Ammon's horn (tissue), 1 donor: ENCODE measurements at regions not wholly inside any gene's neighbourhood (a gene's known extent, or its start where the extent isn't known, plus 50 kb on each side); places are given as distances from the start of the nearest gene placed in this dataset.
"Not testable (repeated sequence)": the region's sequence is repeated elsewhere in the genome, so short reads cannot be mapped to it uniquely, and the experiment has no call there.

Experiments
- DNase-seq: peaks from one replicate; pipeline ENCODE4 v3.0.0-alpha.2; 2016; ENCODE audit warnings: low spot score

- no peak for DNase-seq
Observed at GRCh38 chr3:159458010-159458409, 530.6 kb upstream of the IL12A start.

- DNase-seq = no peak
Observed at GRCh38 chr3:159458982-159459381, 529.7 kb upstream of the IL12A start.

- no peak for DNase-seq
Observed at GRCh38 chr3:159472611-159473010, 516.0 kb upstream of the IL12A start.

DNA sequence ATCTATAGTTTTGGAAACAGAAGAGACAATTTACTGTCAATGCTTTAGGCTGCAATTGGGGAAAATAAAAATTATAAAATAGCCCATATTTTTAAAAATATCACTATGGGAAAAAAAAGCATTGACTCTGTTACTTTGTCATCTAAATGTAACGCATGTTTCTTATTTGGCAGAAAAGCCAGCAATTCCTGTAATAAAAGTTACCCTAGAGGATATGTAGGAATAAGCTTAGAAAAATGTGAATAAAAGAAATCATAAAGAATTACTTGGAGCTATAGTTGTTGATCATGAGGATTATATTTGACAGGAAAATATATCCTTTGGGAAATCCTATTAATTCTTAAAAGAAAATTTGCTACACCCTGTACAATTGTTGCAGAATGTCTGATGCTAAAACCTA lies 515.4 kb upstream of the IL12A start:
- no peak for DNase-seq

- no peak for DNase-seq
Observed at GRCh38 chr3:159480046-159480445, 508.6 kb upstream of the IL12A start.

DNA sequence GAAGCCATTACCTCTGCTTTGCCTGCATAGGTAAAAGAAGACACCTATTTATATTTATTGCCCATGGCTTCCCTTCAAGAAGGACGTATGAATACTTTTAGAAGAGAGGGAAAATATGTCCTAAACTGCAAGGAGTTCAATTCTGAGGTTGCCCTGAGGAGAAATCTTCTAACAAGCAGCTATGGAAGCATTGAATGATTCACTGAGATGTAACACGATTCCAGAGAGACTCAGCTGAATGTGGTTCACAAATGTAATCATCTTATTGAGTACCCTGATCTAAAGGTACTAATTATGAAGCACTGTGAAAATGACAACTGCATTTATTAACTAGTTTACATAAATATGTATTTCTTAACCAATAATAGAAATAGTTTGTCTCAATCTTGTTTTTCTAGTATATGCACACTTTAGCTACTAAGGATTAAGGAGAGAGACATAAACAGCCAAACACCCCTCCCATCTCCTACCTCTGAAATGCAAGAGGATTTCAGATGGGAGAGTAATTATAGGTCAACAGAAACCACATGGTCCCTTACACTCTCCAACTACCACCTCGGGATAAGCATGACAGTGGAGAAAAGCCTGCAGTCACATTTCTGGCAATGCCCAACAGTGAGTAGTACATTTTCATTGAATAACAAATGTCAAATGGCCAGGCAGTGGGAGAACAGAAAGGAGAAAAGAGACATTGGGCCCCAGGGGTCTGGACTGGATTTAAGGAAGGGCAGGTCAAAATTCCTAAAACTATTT lies 506.2 kb upstream of the IL12A start:
- DNase-seq = no peak

- DNase-seq = no peak
Observed at GRCh38 chr3:159482994-159483367, 505.7 kb upstream of the IL12A start.

- no peak for DNase-seq
Observed at GRCh38 chr3:159486580-159486979, 502.1 kb upstream of the IL12A start.

DNA sequence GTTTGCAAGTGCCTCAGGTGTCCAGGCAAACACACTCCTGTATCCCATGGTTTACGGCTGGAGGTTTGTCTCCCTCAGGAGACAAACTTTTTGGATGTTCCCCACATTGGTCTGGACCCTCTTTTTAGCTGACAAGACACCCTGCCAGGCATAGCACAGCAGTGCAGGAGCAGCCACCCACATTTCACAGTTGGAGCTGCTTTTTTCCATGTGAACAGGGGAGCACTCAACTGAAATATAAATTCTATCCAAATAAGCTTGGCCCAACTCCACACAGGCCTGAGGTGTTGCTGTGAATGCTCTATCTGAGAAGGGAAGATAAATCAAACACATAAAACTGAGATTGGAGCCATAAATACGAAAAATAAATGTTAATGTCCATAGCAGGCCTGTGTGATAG lies 501.3 kb upstream of the IL12A start:
- DNase-seq = peak; percentile 25

DNA sequence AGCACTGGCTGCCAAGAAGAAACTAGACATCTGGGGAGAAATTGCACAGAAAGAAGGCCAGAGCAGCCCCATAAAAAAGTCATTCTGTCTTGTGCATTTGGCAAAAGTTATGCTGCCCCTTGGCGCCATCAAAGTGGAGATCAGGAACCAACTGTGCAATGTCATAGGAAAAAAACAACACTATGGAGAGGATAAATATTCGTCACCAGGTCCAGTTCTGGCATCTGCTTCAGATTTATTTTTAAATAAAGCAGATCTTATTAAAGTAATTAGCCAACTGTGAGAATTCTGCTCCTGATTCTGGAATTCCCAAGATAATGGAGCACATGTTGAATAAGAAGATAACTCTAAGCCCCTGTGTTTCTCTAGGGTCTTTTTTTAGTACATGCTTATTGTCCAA lies 500.0 kb upstream of the IL12A start:
- no peak for DNase-seq

DNA sequence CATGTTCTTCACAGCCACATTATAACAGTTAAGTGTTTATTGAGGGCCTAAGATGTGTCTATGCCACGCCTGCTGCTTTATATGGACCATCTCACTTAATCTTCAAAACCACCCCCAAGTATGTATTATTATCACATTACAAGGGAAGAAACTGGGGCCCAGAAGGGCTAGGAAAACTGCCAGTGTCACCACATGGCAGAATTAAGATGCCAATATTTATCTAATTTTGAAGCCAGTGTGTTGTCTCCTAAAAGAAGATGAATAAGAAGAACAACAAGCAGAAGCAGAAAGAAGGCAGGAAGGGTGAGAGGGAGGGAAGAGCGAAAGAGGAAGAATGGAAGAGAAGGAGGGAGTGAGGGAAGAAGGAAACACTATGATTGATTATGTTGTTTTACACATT lies 491.3 kb upstream of the IL12A start:
- no peak for DNase-seq

- no peak for DNase-seq
Observed at GRCh38 chr3:159499031-159499793, 489.4 kb upstream of the IL12A start.

GRCh38 chr3:159501029-159501428 lies 487.6 kb upstream of the IL12A start:
- no peak for DNase-seq

- DNase-seq = no peak
Observed at GRCh38 chr3:159502986-159503385, 485.6 kb upstream of the IL12A start.

DNA sequence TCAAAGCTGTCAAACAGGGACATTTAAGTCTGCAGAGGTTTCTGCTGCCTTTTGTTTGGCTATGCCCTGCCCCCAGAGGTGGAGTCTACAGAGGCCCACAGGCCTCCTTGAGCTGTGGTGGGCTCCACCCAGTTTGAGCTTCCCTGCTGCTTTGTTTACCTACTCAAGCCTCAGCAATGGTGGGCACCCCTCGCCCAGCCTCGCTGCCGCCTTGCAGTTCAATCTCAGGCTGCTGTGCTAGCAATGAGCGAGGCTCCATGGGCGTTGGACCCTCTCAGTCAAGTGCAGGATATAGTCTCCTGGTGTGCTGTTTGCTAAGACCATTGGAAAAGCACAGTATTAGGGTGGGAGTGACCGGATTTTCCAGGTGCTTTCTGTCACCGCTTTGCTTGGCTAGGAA lies 477.6 kb upstream of the IL12A start:
- DNase-seq = not testable (repeated sequence)

DNA sequence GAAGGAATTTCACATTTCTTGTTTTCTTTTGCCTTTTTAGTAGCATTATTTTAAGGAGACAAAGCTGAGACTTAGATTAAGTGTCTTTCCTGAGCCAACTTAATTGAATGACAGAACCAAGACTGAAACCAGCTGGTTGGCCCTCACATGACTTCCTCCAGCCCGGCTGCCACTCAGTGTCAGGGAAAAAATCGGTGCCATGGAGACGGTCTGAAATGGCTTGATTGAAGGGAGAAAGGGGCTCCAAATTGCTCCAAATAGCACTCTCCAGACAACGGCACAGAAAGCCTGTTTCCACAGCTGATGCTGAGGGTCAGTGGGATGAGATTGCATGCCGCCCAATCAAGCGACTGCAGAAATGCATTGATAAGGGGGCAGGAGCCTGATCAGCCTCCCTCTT lies 475.2 kb upstream of the IL12A start:
- no peak for DNase-seq

DNA sequence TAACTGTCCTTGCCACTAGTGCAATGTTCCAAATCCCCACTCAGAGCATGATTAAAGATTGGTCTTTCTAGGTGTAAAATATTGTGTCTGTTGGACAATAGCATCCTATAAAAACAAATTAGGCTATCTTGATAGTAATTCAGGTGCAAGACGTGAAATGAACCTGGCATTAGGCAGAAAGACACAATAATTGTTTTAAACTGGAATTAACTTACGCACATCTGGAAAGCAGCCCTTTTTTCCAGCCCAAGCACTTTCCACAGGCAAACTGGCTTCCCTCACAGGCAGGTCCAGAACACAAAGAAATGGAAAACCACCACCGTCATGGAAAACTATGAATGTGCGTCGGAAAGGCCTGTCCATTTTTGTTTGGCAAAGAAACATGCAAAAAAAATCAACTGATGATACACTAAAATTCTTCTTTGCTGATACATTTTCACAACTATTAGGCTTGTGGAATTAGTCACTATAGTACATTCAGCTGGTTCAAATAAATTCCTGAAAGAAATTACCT lies 474.7 kb upstream of the IL12A start:
- DNase-seq = no peak

GRCh38 chr3:159517105-159517504 lies 471.5 kb upstream of the IL12A start:
- no peak for DNase-seq

GRCh38 chr3:159520638-159521037 lies 468.0 kb upstream of the IL12A start:
- DNase-seq = no peak

GRCh38 chr3:159522276-159522675 lies 466.4 kb upstream of the IL12A start:
- no peak for DNase-seq

DNA sequence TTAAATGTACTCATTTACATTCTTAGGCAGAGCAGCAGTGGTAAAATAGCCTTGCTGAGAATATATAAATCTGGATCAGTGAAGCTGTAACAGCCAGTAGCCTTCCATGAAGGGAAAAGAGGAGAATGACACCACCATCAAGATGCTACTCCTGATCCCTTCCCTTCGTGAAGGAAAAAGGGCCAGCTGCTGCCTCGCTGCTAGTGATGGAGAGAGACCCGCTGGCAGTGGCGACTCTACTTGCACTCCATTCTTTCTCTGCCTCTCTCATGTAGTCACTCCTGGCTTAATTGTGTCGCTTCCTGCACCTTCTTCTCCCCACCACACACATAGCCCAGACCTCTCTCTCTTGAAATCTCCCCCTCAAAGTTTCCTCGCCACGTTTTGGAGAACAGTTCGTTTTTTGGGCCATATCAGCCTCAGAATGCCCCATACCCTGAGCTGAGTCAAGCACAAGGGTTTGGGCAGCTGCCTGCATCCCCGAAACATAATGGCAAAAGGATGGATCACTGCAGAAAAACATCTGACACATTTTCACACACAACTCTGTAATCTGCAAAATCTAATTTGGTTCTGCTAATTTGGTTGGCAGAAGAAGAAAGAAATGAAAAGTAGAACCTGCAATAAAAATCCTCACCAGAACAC lies 460.3 kb upstream of the IL12A start:
- DNase-seq = no peak

GRCh38 chr3:159532577-159532976 lies 456.1 kb upstream of the IL12A start:
- no peak for DNase-seq

GRCh38 chr3:159534496-159534895 lies 454.1 kb upstream of the IL12A start:
- DNase-seq = no peak
